HG02678 (cell line): ENCODE measurements at regions not wholly inside any gene's neighbourhood (a gene's known extent, or its start where the extent isn't known, plus 50 kb on each side); places are given as distances from the start of the nearest gene placed in this dataset.
"Not testable (repeated sequence)": the region's sequence is repeated elsewhere in the genome, so short reads cannot be mapped to it uniquely, and the experiment has no call there.

Experiments used
- ATAC-seq: cut with Tn5 transposase; IDR thresholded peaks from one replicate; pipeline ENCODE4 v1.9.1; 2021; ENCODE audit warnings: mild to moderate bottlenecking, moderate library complexity; ENCODE audit not compliant: unreplicated experiment

DNA sequence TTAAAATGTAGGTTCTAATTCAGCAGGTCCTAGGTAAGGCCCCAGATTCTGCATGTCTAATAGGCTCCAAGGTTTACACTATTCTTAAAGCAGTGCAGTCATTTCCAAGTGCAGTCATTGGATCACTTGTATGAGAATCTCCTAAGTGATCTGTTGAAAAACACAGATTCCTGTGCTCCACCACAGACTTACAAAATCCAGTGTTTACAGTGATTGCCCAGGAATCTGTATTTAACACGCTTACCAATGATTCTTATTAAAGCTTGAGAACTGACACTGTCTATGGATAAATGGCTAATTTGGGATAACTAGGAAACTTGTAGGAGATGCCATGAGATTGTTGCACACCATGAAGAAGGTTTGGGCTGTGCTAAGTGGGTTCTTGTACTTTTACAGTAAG is 104.6 kb upstream of the PLEKHG1 start:
- no peak for ATAC-seq

DNA sequence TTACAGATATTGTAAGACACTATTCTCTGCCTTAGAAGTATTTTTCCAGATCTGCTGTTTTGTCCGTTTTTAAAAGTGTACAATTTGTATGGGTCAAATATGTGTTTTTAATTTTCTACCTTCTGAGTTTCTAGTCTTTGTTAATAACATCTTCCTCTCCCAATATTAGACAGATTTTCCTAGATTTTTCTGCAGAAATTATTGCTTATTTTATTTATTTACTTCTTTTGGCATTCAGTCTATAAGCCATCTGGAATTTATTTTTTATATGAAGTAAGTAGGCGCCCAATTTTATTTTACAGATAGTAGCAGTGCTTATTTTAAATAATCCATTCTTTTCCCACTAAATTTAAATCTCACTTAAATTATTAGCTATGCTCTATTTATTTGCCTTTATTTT is 103.1 kb upstream of the PLEKHG1 start:
- ATAC-seq = no peak

DNA sequence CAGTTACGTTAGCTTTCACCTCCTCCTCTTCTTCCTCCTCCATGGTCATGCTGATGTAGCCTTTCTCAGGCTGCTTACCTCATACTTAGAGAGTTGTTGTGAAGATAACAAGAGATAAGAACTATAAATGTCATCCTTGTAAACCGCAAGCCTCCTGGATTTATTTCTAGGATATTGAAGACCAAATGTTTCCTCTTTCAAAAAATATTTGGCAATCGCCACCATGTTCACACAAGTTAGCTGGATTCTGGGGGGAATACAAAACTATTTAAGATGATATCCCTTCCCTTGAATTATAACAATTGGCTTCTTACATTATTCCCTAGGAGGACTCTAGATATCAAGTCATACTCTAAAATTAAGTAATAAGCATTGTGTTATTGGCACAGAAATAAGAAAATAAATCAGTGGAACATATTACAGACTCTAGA is 99.8 kb upstream of the PLEKHG1 start:
- no peak for ATAC-seq

DNA sequence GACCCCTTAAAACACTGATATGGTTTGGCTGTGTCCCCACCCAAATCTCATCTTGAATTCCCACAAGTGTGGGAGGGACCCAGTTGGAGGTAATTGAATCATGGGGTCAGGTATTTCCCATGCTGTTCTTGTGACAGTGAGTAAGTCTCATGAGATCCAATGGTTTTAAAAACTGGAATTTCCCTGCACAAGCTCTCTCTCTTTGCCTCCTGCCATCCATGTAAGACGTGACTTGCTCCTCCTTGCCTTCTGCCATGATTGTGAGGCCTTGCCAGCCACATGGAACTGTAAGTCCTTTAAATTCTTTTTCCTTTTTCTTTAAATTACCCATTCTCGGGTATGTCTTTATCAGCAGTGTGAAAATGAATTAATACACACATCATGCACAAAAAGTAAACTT is 99.1 kb upstream of the PLEKHG1 start:
- ATAC-seq = not testable (repeated sequence)

DNA sequence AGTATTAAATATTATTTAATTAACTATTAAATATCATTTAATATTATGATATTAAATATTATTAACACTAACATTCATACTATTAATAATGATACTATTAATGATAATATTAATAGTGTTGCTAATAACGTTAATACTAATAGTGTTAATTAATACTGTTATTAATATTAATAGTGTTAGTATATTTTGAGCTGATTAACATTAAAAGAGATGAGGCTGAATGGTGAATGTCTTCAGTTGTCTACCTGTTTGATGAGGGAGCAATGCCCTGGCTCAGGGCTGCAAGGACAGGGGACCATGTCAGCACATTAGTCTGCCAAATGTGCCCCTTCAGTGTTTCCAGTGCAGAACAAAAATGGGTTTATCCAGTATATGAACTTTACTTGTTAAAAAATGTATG is 96.6 kb upstream of the PLEKHG1 start:
- ATAC-seq = no peak

DNA sequence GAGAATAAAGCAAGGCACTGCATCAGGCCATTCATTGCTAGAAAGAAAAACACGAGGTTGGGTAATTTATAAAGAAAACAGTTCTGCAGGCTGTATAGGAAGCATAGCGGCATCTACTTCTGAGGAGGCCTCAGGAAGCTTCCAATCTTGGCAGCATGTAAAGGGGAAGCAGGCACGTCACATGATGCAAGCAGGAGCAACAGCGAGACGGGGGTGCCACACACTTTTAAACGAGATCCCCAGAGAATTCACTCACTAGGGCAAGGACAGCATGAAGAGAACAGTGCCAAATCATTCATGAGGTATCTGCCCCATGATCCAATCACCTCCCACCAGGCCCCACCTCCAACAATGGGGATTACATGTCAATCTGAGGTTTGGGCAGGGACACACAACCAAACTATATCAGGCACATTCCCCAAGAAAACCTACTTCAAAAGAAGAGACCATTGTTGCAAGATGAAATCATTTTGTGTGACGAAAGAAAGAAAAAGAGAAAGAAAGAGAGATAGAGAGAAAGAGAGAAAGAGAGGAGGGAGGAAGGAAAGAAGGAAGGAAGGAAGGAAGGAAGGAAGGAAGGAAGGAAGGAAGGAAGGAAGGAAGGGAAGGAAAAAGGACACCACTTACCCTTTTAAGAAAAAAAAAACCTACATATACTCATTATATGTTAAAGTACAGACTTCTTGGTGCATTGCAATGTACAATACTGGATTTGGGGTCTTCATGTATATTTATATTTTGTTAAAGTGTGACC is 95.9 kb upstream of the PLEKHG1 start:
- ATAC-seq = no peak

DNA sequence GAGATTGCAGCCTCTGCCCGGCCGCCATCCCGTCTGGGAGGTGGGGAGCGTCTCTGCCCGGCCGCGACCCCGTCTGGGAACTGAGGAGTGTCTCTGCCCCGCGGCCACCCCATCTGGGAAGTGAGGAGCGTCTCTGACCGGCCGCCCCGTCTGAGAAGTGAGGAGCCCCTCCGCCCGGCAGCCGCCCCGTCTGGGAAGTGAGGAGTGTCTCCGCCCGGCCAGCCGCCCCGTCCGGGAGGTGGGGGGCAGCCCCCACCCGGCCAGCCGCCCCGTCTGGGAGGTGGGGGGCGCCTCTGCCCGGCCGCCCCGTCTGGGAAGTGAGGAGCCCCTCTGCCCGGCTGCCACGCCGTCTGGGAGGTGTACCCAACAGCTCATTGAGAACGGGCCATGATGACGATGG is 92.3 kb upstream of the PLEKHG1 start:
- not testable (repeated sequence) for ATAC-seq

DNA sequence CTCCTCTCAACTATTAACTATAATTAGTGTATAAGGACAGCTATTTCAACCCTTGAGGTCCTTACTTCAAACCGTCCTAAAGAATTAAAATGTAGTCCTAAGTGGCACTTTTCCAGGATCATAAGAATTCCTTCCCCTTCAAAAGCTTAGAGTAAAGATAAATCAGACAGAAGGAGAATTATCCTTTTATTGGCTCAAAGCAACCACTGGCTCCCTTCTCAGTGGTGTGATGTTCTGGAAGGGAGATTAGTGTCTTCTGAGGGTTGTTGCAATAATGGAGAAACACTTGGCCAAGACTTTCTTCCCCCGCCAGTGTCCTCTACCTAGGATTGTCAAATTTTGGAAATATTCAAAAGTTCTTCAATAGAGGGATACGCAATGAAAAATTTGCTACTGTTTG is 89.1 kb upstream of the PLEKHG1 start:
- ATAC-seq = no peak

DNA sequence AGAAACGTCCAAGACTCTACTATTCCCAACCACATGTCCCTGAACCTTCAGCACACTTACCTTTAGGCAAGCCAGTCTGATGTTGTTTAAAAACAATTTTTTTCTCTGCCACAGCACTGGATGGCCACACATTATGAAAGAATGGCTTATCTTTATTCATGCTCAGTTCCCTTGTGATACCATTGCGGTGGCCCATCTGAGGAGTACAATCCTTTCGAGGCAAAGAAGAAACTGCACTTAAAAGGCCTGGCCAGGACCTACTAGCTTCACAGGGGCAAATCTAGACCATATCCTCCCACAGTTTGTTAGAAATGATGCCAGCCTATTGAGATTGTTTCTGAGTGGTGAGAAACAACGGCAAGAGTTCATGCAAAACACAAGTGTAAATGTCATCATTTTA is 88.4 kb upstream of the PLEKHG1 start:
- ATAC-seq = no peak

DNA sequence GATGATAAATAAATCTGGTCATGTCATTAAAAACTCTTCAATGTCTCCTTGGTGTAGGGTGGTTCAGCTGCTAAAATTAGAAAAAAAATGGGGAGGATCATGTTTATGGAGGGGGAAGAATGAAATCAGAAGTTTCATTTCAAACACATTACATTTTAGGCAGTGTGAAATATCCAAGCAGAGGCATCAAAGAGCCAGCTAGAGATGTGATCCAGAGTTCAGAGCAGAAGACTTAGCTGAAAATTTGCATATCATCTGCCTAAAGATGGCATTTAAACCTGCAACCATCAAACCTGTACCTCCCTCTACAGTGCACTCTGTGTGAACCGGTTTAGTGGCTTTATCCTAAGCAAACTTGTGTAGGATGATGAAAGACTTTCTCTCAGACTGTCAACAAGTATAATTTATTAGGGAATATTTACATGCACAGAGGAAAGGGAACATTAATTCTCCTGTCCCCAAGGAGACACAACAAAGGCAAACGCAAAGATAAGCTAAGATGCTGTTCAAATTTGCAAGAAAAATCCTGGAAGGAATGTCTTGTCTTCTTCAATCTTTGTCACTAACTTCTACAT is 84.8 kb upstream of the PLEKHG1 start:
- ATAC-seq = no peak

DNA sequence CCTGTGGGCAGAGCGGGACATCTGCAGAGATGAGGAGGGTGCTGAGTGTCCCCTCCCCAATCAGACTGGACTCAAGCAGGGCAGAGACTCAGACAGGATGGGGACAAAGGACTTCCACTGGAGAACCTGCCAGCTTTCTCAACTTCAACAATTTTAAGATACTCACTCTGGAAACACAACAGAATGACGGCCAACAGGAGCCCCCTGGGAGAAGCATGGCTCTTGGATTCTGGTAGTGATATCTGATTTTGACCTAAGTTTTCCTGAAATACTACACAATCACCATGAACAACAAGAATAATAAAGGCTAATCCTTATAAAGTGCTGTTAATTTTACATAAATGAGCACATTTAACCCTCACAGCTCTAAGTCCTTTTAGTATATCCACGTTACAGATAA is 83.5 kb upstream of the PLEKHG1 start:
- ATAC-seq = no peak

DNA sequence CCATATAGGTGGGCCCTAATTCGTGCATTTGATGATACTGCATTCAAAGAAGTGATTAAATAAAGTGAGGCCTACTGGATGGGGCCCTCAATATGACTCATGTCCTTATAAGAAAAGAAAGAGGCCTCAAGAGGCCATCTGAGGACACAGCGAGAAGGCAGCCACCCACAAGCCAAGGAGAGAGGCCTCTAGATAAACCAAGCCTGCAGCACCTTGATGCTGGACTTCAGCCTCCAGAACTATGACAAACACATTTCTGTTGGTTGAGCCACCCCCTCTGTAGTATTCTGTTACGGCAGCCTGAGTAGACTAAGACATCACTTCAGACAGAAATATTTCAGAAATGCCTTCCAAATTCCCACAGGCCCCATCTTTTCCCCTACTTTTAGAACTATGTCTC is 82.5 kb upstream of the PLEKHG1 start:
- ATAC-seq = no peak

DNA sequence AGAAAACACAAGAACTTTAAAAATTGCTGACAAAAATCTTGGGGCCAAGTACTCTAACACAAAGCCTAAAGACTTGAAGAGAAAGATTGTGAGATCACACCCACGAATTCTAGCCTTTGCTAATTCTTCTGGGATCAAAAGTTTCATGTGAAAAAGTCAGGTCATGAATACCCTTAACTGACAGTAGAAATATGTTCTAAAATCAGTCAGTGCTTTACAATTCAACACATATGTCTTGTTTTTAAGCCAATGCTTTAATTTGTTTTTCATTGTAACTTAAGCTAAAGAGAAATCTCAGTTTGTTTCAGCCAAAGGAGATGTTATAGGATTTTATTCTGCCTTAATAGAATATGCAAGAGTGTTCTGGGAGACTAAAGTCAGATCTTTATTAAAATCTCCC is 78.2 kb upstream of the PLEKHG1 start:
- ATAC-seq = no peak

DNA sequence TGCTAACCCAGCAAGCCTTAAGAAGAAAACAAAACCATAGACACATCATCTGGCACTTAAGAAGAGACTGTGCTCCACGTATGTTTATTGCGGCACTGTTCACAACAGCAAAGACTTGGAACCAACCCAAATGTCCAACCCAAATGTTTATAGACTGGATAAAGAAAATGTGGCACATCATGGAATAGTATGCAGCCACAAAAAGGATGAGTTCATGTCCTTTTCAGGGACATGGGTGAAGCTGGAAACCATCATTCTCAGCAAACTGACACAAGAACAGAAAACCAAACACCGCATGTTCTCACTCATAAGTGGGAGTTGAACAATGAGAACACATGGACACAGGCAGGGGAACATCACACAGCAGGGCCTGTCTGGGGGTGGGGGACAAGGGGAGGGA is 76.5 kb upstream of the PLEKHG1 start:
- not testable (repeated sequence) for ATAC-seq

DNA sequence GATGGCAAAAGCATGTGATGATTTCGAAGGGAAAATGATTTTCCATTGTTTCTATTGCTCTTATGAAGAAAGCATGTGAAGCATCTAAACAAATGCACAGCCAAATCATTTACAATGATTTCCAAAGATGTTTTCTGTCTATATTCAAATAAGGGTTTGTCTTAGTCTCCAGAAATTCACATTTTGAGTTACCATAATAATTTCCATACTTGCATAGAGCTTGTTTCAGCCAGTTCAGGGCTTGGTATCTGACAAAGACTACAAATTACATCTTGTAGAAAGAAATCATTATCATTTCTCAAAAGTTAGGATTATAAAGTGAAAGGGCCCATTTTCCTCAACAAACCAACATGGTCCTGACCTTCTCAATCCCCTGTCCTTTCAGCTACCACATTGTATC is 74.4 kb upstream of the PLEKHG1 start:
- no peak for ATAC-seq

DNA sequence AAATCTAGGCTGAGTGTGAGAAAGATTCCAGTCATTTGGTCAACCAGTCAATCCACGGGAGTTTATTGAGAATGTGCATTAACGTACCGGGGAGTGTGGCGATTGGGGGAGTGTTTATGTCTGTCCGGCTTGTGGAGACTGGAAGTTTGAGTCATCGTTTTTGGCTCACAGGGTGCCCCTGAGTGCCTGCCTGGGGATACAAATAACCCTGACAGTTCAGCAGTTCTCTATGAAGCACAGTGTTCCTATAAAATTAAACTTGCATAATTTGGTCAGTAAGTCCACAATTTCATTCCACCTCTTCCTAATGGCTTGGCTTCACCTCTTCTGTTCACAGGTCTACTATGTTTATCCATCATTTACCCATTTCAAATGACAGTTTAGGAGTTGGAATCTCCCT is 72.6 kb upstream of the PLEKHG1 start:
- ATAC-seq = no peak

DNA sequence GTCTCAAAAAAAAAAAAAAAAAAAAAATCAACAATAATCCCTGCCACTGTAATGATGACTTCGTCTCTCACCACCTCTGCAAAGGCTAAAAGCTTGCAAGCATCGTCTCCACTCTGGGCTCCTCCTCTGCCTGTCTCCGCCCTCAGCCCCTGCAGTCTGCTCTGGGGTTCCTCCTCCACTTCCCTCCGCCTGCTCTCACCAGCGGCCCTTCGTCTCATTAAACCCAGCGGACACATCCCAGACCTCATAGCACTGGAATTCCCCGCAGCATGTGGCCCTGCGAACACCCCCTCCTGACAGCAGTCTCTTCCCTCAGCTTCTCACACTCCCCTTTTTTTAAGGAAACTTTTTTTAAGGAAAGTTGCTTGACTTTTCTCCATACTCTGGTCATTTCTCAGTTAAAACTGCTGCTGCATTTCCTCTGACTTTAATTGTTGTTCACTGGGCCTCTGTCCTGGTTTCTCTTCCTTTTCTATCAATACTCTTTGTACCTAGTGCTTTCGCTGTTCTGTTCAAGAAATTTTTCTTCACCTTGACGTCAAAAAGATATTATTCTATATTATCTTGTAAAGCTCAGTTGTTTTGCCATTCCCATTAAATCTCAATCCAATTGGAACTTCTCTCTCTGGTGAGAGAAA is 70.9 kb upstream of the PLEKHG1 start:
- ATAC-seq = no peak

DNA sequence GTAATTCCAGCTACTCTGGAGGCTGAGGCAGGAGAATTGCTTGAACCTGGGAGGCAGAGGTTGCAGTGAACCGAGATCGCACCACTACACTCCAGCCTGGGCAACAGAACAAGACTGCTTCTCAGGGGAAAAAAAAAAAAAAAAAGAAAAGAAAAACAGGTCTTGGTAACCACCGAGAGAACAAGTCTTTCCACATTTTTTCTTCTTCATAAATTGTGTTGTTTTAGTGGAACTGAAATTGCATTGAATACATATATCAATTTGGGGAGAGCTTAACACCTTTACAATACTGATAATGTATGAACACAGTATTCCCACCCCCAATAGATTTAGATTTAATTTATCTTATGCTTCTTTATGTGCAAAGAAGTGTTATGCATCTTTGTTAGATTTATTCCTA is 70.0 kb upstream of the PLEKHG1 start:
- ATAC-seq = no peak

DNA sequence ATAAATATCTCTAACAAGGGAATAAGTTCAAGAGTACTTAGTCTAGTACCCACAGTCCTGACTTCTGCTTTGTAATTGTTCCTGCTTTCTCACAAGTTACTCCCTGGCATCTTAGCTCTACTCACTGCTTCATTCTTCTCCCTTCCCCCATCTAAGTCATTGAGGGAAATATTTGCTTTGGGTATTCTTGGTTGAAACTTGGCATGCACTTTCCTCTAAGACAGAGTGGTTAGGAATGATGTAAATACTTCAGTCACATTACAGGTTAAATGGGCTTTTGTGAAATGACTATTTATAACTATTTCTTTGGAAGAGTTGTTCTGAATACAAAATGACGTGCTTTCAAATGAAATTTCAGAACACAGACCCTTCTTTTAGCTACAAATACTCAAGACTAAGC is 67.7 kb upstream of the PLEKHG1 start:
- ATAC-seq = no peak

DNA sequence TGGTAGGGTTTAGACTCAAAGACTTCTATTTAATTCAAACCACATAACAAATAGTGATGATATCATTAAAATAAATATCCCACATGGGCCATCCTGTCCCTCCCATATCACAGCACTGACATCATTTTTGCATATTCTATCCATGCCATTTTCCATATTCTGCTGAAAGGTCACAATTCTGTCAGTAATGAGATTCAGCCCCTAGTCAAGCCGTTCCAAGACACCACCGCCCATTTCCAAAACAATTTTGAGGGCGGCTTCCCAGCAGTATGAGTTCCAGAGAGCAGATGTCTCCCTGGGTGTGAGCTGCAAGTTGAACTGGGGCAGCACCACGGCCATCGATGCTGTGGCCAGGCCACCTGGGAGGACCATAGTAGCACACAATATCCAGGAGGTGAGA is 65.1 kb upstream of the PLEKHG1 start:
- no peak for ATAC-seq

DNA sequence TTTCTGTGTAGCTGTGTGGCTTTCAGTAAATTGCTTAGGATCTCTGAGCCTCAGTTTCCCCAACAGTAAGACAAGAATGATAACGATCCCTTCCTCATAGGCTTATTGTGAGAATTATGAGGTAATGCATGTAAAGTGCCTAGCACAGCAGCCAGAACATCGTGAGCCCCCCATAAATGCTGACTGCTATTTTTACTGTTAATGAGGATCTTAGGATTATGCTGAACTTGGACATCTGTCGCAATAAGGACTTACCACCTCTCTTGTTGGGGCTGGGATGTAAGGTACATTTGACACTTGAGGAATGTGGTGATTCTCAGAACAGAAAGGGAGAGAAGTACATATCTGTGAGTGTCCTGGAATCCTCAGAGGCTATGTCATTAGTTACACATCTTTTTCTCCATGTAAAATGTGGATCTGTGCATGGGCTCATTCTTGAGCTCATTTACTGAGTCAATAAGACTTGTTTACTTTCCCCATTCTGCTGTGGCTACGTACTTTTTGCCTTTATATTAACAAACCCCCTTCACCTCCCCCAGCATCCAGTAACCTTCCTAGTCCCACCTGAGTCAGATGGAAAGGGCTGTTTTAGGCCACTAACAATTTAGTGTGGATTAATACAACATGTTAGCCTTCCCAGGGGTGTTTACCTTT is 64.4 kb upstream of the PLEKHG1 start:
- no peak for ATAC-seq

DNA sequence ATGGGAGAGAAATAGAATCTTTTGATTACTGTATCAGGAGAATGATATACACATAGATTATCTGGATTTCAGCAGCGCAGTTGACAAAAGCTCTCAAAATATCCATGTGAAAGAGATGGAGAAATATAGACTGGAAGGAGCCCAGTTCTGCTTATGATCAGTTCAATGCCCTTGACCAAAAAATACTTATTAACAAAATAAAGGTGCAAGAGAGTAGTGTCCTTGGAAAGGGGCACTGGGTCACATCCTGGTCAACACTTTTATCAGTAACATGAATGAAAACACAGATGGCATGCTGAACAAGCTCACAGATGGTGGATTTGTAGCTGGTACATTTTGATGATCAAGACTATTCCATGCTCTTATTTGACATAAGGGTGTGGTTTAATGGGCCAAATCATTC is 63.9 kb upstream of the PLEKHG1 start:
- no peak for ATAC-seq
